ENCODE measurements at regions not wholly inside any gene's neighbourhood (a gene's known extent, or its start where the extent isn't known, plus 50 kb on each side); places are given as distances from the start of the nearest gene placed in this dataset.

DNA sequence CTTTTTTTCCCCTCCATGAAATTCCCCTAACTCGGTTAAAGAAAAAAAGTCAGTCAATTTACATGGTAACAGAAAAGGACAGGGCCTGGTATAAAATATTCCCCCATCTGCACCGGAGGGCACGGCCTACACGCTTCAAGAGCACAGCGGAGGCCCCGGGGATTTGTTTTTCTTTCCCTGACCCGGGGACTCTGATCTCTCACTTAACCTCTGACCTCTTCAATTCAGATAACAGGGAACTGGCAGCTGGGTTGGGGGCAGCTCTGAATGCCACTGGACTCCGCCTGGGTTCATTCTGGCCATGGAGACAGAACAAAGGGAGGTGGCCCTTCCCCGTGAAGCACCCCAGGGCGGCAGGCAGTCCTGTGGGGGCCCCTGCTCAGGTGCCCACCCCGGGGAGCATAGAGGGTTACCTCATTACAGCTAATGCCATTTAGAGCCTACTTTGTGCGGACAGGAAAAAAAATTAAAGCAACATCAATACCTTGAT lies 257.5 kb downstream of the SHQ1 start:
- no peak for DNase-seq

DNA sequence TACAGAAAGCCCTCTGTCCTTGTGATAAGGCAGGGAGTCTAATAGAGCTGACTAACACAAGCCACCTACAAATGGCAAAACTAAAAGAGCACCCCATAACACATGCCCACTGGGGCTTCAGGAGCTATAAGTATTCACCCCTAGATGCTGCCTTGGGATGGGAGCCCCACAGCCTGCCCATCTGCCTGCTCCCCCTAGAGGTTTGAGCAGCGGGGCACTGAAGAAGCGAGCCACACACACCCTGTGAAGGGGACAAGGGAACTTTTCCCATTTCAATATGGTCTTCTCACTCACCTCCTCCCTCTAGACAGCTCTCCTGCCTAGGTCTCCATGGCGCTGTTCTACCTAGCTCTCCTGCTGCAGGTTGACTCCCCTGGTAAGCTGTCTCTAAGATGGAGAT lies 261.0 kb downstream of the SHQ1 start:
- DNase-seq: no peak

DNA sequence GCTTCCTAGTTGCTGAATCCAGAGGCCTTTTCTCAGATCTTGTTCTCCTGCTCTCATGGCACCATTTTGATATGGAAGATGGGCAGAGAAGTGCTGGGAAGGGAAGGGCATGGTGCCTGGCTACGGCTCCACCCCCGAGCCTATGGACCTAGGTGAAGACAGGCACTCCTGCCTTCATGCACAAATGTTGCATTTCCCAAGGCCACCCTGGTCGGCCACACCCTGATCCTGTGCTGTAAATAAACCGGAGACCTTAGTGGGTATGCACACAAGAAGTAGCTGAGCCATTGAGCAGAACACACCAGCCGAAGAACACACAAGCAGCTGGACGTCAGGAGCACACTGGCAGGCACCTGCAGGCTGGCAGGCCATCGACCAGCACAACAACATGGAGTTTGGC lies 261.6 kb downstream of the SHQ1 start:
- no peak for DNase-seq

DNA sequence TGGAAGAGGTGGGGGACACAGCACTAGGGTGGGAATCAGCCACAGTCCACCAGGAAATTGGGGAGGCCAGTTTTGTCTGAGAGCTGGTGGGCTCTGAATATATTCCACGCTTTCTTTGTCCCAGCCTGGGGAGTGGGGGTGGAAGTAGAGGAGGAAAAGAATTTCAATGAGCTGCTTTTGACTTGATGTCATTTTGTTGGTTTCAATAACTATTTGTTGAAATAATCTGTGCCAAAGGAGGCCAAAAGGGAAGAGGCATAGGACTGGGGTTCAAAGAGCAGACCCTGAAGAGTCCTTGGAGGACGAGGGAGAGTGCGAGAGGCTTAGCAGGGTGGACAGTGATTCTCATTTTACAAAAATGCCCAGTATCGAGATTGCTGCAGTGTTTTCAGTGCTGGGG lies 262.3 kb downstream of the SHQ1 start:
- no peak for DNase-seq

DNA sequence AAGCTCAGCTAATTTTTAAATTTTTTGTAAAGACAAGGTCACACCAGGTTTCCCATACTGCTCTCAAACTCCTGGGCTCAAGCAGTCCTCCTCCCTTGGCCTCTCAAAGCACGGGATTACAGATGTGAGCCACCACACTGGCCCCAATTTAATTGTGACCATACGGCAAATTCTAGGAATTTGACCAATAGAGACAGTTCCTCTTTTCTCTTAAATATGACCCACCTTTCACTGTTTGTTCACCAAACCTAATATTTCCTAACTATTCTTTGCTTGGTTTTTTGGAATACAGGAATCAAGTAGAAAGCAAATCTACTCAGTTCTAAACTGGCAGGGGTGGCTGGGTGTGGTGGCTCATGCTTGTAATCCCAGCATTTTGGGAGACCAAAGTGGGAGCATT lies 264.0 kb downstream of the SHQ1 start:
- no peak for DNase-seq

DNA sequence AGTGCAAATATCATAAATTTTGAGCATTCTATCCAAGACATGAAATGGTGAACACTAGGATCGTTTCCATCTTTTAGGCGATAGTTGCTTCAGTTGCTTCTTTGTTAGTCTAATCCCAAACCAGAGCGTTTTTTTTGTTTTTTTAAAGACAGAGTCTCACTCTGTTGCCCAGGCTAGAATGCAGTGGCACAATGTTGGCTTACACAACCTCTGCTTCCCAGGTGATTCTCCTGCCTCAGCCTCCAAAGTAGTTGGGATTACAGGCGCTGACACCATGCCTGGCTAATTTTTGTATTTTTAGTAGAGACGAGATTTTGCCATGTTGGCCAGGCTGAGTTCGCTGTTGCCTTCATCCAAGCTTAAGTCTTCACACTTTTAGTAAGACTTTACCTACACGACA lies 265.3 kb downstream of the SHQ1 start:
- DNase-seq: no peak

DNA sequence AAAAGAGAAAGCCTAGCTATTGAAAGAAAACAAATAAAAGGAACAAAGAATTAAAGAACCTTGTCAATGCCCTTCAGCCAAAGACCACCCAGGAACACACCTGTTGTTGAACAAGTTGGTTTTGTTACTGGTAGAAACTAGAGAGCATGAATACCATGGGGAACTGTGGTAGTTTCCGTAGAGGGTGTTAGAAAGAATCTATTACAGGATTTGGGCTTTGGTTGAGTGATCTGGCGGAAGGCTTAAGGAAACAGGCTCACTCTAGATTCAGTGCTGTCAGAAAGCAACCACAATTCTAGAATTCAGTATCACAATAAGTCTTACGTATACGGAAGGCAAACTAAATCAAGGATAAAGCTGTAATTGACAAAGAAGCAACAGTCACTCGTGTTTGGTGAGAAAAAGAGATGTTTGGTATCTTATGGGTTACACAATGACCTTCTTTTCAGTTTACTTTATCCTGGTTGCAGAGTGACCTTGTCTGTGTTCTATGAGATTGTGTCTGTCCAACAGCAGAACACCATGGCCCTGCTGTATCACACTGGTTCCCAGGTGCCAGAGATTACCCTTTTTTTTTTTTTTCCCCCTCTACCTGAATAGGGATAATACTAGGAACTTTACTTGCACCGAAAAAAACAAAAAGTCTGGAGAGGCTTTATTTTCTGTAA lies 265.9 kb downstream of the SHQ1 start:
- DNase-seq: no peak

DNA sequence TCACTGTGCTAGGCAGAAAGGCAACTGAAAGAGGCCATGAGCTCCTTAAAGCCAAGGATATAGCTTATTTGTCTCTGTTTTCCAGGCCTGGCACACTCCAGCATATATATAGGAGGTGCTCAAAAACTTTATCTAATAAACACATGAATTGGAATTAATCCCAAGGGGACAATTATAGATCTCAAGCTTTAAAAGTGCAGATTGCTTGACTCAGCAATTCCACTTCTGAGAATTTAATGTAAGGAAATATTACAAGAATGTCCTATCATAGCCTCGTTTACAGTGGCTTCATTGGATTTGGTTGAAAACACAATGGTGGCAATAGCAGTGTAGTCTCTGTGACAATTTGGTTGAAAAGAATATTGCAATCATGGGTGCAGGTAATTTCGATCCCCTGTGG lies 267.3 kb downstream of the SHQ1 start:
- no peak for DNase-seq

DNA sequence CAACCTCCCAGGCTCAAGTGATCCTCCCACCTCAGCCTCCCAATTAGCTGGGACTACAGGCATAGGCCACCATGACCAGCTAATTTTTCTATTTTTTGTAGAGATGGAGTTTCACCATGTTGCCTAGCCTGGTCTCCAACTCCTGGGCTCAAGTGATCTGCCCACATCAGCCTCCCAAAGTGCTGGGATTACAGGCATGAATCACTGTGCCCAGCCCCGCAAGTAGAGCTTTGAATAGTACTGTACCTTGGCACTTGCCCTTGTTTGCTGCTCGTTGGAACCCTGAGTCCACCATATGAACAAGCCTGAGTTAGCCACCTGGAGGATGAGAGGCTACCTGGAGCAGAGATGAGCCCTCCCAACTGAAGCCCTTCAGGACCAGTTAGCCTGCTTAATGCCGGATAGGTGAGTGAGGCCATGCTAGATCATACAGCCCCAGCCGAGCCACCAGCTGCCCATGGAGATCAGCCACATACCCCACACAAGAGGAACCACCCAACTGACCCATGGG lies 267.9 kb downstream of the SHQ1 start:
- no peak for DNase-seq

DNA sequence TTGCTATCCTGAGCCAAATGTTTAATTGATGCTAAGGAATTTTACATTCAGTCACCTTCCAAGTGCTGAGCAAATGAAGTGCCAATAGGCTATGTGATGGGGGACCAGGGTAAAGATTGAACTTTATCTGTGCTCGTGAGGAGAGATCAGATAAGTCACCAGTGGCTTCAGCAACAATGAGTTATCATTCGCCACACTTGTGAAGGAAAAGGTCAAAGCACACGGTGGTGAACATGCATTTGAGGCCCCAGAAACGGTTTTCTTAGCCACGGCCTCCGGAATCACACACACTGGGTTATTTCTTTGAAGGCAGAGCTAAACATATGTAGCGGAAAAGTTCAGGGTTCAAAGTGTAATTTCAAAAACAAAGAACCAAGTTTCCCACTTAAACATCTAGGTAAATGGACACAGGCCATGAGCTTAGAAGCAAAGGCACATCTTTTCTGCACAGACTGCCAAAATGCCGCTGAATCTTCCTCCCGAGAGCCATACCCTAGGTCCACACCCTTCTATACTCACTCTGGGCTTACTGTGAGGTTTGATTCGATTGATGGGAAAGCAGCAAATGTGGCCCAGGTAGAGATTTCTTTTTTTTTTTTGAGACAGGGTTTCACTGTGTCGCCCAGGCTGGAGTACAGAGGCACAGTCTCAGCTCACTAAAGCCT lies 268.5 kb downstream of the SHQ1 start:
- DNase-seq: no peak

DNA sequence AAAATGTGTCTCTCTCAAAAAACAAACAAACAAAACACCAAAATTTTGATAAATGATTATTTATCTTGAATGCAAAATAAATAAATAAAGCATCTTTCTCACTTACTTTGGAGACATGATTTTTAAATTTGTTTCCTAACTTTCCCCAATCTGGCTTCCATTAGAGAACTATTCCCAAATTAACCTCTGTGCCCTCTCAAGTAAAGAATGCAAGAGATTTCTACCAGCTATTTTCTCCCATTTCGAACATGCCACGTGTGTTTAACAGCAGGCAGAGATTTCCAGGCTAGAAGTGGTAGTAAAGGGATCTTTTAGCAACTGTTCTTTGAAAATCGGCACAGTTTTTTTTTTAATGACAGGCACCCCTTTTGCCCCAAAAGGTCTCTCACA lies 269.1 kb downstream of the SHQ1 start:
- DNase-seq: no peak

DNA sequence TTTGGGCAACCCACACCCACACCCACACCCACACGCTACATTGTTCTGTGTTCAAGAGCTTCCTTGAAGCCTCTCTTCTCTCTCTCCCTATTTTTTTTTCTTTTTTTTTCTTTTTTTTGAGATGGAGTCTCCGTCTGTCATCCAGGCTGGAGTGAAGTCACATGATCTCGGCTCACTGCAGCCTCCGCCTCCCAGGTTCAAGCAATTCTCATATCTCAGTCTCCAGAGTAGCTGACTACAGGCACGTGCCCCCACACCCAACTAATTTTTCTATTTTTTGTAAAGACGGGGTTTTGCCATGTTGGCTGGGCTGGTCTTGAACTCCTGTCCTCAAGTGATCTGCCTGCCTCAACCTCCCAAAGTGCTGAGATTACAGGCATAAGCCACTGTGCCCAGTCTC lies 271.1 kb downstream of the SHQ1 start:
- no peak for DNase-seq

DNA sequence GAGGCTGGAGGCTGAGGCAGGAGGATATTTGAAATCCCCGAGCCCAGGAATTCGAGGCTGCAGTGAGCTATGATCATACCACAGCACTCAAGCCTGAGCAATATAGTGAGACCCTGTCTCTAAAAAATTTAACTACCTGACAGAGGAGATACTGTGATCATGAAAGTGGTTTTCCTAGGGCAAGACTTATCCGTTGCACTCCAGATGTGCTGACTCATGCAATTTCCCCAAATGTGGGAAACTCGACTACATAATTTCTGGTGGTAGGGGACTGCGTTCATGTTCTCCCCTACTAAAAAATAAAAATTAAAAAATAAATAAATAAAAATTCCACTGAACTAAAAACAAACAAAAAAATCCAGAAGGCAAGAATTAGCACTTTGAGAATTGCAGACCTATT lies 271.7 kb downstream of the SHQ1 start:
- DNase-seq: no peak

DNA sequence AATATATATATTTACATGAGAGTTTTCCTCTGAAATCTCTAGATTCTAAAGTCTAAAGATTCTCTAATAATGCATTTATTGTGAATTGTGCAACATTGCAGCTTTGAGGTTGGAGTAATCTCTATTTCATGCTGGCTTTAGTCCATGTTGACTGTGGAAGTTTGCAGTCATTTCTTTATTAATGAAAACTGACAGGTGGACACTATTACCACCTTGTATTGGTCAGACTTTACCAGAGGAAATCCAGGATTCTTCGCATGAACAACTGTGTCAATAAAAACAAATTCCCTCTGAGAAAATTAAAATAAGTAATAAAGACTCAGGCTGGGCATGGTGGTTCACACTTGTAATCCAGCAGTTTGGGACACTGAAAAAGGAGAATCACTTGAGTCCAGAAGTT lies 274.1 kb downstream of the SHQ1 start:
- no peak for DNase-seq

DNA sequence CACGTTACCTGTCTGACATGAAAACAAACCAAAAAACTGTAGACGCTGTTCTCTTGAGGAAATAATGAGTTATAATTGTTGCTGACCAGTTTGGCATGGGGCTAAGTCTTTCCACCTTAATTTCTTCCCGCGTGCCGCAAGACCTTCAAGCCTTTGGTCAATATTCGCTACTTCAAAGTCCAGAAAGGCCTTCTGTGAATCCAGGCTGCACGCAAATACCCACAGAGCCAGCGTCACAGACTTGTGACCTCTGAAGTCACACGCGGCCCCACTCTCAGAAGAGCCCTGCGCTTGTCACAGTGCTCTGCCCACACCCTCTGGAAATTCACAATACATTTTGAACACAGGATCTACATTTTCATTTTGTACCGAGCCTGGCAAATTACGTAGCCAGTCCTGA lies 275.2 kb downstream of the SHQ1 start:
- no peak for DNase-seq

DNA sequence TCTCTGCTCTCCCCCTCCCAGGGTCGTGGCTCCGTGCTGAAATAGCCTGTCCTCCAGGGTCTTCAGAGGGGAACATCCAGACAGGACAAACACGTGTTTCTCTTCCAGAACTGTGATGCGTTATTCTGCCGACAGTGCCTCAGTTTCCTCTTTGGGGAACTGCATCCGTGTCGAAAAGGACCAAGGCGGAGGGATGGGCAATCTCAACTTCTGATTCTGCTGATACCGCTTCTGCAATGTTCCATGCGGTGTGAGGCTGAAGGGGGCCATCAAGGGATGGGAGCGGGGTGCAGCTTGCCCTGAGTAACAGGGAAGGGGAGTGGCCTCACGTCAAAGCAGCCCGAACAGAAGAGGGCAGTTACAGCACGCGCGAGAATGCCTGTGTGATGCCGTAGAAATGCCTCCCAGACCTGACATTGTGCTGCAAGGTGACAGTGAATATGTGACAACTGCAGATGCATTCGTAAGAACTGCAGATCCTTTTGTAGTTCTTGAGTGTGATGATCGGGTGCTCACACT lies 275.7 kb downstream of the SHQ1 start:
- DNase-seq: no peak

DNA sequence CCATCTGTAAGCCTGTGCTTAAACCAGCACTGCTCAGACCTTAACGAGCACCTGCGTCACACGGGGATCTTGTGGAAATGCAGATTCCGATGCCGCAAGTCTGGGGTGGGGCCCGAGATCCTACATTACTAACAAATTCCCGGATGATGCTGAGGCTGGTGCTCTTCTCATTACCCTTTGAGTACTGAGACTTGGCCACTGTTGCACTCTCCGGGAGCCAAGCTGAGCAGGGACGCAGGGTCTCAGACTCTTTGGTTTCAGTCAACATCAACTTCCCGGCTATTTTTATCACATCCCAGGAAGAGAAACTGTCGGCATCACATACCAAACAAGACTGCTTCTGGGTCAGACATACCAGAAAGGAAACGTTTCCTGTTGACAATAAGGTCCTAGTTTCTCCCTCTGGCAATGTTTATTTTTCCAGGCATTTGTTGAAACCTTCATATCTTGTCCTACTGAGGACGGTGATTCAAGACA lies 276.6 kb downstream of the SHQ1 start:
- no peak for DNase-seq

DNA sequence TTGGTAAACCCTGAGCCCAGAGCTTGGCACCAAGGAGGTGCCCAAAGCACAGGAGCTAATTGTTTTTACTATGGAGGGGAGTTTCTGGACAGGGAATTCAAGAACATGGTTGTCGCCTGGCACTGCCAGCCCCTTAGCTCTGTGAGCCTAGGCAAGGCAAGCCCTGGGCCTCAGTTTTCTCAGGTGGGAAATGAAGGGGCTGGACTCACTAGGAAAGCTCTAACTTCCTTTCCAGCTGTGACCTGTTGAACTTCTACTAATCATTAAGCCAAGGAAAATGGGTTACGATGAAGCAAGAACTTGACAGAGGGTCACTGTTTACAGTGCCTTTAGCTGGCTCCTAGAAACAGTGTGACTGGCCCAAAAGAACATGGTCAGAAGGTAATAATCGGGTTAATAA lies 277.2 kb downstream of the SHQ1 start:
- DNase-seq: no peak

DNA sequence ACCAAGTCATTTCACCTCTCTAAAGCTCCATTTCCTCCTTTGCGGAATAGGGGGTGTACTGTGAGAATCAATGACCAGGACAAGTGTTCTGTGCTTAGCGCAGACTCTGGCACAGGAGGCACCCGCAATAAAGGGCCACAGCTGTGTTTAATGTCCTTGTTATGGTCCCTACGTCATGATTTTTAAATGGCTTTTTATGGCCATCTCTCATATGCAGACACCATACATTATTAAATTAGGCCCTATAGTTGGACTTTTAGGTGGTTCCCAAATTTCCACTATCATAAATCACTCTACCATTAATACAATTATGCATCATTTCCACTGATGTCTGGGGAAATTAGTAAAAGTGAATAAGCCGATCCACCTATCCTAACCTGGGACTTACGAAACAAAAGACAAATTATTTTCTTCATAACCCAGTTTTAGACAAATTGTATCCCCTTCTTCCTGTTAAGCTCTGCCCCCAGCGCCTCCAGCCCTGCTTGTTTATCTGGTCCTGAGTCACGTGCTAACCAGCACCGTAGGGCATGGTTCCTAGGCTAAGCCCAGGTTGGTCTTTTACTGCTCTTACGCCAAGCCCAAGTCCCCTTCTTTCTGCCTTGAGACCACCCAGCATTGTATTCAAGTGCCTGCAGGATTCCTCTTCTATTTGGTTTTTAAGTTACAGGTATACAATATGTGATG lies 278.3 kb downstream of the SHQ1 start:
- no peak for DNase-seq

DNA sequence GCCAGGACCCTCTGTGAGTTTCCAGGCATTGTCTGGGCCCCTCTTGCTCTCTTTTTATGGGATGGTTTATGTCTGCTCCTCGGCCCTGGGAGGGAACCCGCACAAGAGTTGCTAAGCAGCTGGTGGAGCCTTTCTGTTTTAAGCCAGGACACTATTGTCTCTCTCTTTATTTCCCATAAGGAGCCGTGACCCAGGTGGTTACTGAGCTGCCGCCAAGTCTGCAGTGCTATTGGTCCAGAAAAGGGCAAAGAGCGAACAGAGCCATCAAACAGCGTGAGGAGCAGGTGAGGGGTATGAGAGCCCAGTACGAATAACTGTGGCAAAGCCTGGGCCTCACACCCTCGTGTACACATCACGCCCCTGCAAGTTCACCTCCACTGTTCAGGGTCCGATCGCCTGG lies 280.2 kb downstream of the SHQ1 start:
- no peak for DNase-seq

DNA sequence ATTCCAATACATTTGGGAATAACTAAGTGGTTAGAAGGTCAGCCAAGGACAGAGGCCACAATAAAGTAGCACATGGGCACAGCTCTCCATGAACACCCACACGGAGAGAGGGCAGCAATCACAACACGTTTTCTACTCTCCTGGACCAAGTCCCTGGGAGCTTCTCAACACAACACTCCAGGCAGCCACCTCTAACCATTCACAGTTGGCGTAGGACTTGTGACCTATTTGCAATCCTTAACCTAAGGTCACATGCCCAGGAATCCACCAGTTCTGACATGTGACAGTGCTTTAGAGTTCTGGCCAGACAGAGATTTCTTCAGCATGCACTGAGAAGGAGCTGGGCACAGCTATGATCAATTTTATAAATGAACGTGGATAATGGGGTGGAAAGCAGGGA lies 280.8 kb downstream of the SHQ1 start:
- DNase-seq: no peak

DNA sequence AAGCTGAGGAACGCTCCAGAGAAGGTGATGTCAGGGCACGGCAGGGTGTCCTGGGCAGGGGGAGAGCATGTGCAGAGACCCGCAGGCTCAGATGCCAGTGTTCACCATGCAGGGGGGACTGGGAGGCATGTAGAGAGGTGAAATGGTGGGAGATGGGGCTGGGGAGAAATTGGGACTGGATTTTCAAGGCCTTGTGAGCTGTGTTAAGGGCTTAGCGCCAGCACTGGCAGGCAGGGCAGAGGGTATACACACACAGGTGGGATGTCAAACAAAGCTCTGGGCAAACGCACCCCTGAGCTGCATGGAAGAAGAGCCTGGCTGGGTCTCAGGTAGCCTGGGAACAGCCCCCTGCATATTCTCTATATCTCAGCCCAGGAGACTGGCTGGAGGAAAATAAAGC lies 282.7 kb downstream of the SHQ1 start:
- DNase-seq: no peak

DNA sequence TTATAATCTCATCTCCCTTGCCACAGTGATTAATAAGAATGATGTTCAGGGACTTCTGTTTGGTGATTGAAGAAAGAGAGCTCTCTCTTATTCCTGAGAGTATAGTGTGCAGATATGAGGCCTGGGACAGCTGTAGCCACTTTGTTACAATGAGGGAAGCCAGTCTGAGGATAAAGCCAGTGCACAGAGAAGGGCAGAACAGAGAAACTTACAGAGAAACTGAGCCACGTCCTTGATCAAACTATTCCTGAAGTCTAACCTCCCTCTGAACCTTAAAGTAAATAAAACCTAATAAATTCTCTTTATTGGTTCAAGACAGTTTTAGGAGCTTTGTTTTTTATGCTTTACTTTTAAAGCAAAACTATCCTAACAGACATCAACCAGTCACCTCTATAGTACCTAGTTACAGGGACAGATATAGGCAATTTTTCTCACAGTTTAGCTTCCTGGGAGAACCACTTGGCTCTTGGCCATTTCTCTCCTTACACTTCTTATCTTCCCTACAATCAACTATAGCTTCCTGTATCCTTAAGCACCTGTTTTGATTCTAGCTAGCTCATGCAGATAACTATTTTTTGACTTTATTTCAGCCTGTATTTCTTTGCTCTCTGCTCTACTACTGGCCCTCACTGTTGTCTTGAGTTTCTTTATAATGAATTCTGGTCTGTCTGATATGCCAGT lies 284.4 kb downstream of the SHQ1 start:
- DNase-seq: no peak
